CD4-positive, alpha-beta T cell treated with Interleukin-17A for 4 hours (primary cell): ENCODE measurements at regions not wholly inside any gene's neighbourhood (a gene's known extent, or its start where the extent isn't known, plus 50 kb on each side); places are given as distances from the start of the nearest gene placed in this dataset.
"Not testable (repeated sequence)": the region's sequence is repeated elsewhere in the genome, so short reads cannot be mapped to it uniquely, and the experiment has no call there.

Experiments used
- DNase-seq: peaks from one replicate; pipeline ENCODE4 v3.0.0-alpha.2; 2020; ENCODE audit warnings: mixed read lengths

DNA sequence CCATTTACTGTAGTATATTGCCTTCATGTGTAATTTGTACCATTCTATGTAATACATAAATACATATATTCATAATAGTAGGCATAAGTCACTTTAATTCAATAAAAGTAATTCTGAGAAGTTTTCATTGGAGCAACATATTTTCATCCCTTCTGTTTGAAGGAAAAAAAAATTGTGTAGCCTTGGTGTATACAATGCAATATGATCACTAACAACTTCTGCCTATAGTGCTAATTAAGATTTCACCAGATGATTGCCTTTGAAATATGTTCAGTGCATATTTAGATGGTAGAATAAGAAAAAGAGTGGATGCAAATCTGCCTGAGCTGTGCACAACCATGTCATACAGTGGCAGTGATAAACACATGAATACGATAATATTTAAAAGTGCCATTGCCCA, 996.8 kb downstream of the EFNA5 start:
- DNase-seq: no peak

DNA sequence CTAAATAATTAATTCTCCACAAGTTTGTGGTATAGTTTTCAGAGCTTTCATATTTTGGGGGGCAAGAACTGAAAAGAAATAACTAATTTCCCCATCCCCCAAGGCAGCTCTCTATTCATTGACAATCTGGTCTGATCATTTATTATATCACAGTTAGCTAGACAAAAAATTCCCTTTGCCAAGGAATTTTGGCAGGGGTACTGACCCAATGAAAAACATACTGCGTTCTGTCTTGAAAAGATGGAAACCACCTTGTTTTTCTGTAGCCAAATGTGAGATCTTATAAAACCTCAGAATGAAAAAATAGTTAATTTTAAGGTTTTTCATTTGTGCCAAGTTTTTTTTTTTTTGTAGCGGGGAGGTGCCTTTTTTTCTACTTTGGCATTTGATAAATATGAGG, 1008.9 kb downstream of the EFNA5 start:
- no peak for DNase-seq

DNA sequence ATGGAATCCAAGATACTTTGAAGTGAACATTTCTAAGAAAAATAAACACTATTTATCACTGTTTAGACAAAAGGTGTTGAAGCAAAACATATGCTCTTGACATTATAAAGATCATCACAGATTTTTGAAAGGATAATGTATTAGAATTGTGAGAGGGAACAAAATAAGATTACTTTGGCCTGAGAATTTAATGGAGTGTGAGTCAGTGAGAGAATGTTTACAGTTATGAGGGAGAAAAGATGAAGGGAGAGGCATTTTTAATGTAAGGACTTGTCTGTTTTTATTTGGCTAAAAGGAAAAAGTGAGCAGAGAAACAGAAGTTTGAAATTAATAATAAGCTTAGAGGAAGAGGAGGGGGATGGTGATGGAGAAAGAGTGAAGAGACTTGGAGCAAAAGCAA, 1010.1 kb downstream of the EFNA5 start:
- no peak for DNase-seq

DNA sequence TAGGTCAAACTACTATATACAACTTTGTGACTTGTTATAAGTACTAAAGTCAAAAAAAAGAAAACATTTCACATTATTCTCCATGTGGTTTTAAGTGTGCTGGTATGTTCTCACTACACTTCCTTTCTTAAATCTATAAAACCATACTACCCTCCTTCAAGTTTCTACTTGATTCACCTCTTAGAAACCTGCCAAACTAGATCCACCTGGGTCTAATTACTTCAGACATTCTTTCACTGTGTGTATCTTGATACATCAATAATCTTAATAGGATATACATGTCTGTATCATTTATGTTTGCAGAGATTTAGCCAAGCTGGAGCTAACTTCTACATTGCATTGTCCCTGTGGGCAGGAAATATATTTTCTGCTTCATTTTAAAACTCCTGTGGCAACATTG, 1012.6 kb downstream of the EFNA5 start:
- DNase-seq: no peak

DNA sequence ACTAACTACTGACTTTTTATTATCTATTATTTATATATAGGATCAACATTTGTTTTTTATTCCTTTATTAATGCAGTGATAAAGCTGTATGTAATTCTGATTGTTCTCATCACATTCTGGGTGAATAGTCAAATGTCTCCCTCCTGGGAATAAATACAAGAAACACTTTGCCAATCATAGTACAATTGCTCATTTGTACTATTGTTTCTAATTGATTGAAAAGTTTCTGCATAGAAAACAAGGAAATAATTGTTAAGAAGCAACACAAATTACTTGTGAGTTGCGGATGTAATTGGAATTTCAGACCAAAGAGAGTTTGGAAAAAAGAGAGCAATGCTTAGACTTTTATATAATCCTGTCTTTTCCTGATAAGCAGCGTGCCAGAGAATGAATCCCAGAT, 1013.9 kb downstream of the EFNA5 start:
- no peak for DNase-seq

DNA sequence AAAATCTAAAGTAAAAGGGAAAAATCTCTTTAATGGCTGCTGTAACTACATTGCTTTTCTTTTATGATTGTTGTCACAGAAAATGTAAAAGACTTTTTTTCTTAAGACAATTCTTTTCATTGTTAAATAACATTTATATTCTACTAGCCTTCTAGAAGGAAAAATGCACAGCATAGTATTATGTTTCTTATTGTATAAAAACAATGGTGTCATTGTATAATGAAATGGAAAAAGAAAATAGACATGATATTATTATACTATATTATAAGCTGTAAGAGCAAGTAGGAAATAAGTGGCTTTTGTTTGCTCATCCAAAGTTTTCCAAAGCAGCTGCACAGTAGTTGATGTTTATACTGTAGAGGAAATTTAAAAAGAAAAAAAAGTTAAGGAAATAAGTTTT, 1021.7 kb downstream of the EFNA5 start:
- no peak for DNase-seq

DNA sequence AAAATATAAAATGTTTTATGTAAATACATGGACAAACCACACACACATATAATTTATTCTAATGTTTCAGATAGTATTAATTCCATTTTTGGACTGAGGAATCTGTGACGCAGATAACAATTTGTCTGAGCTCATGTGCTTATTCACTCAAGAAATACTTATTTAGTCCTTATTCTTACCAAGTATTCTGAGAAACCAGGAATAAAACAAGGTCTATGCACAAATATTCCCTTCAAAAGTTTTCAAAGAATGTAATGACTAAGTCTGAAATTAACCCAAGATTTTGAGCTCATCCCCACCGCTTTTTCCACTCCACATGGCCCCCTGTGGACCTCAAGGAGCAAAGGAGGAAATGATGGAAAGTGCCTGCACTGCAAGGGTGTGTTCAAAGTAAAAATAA, 1022.3 kb downstream of the EFNA5 start:
- DNase-seq: no peak

DNA sequence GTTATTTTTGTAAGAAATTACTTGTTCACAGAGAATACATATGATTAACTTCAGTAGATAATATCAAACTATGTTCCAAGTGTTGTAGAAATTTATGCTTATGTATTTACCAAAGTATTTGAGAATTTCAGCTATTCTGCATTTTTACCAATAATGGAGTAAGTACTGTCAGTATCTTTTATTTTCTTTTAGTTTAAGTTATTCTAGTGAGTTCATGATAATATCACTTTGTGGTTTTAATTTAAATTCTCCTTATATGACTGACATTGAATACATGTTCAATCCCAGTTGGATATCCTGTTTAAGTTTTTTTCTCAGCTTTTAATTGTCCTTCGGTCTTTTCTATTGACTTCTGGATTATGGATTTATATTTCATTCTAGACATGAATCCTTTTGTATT, 1024.6 kb downstream of the EFNA5 start:
- DNase-seq: no peak

DNA sequence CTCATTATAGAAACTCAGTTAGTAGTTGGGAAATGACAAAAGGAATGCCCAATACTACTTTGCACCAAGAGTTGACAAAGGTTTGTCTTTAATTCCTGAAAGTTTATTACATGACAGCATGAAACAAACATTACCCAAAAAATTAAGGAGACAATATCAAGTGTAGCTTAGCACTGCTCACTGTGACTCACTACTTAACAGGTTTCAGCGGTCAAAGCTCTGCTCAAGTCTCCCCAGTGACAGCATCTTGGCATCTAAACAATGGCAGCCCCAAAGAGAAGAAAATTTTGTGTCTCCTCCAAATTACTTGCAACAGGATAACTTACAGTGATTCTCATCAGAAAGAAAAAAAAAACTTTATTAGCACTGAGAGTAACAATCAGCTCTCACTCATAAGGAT, 1030.2 kb downstream of the EFNA5 start:
- no peak for DNase-seq

DNA sequence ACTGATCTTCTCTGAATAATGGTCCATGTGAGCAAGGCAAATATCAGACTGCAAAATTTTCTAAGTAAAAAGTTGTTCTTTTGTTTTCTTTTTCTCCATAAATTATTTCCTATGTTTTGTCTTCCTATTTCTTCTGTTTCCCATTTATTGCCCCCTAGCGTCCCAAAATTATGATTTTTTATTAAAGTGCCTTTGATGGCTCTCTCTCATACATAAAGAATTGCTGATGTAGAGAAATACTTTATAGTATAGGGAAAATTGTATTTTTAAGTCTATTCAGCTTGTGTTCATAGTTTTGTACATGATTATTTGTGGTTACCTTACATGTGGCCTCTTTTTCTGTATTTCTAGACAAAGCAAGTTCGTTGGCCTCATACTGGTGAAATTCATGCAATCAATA, 1031.2 kb downstream of the EFNA5 start:
- no peak for DNase-seq

DNA sequence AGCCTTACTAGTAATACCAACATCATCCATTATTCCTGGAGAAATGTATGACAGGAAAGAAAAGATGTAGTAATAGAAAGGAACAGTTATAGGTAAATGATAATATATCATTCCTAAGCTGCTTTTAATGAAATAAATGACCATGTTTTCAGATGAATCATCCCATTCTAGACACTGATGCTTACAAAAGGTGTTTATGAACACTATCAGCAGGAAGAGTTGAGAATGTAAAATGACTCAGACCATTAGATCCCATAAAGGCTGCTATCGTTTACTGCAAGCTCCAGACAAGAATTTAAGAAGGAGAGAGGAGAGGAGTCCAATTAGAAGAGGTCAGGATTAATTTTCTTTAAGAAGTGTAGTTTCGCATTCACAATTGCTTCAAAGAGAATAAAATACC, 1033.5 kb downstream of the EFNA5 start:
- DNase-seq: no peak

DNA sequence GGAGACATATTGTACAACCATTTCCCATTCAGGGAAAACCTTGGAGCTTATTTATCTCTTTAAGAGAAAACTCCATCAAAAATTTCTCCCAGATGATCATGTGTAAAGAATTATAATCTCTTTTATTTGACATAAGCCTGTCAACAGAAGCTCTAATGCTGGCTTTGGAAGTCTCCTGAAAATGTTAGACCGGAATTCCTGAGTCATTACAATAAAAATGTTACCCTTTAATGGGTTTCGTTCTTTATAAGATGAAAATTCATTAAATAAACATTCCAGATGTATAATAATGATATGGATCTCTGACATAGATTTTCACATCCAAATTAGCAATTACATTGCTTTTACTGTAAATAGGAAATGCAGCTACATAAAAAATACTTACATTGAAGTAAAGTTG, 1036.4 kb downstream of the EFNA5 start:
- DNase-seq: no peak

DNA sequence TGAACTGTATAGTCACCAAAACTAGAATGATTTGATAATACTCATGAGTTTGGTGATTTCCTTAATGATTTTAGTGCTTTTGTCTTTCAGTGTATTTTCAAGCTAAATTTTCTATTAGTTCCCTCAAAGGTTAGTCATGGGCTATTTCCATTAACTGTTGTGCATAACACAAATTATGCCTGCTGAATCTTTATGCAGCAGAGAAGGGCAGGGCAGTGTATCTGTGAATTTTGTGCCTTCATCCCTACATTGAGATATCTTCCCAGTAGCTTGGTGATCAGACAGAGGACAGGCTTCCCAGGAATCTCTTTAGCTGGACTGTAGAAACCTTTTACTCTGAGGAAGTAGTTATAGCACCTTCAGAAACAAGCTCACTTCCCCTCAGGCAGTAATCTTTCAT, 1036.9 kb downstream of the EFNA5 start:
- no peak for DNase-seq

DNA sequence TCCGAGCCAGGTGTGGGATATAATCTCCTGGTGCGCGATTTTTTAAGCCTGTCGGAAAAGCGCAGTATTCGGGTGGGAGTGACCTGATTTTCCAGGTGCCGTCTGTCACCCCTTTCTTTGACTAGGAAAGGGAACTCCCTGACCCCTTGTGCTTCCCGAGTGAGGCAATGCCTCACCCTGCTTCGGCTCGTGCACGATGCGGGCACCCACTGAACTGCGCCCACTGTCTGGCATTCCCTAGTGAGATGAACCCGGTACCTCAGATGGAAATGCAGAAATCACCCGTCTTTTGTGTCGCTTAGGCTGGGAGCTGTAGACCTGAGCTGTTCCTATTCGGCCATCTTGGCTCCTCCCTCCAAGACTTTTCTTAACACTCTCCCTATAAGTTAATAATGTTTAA, 1042.3 kb downstream of the EFNA5 start:
- DNase-seq: not testable (repeated sequence)

DNA sequence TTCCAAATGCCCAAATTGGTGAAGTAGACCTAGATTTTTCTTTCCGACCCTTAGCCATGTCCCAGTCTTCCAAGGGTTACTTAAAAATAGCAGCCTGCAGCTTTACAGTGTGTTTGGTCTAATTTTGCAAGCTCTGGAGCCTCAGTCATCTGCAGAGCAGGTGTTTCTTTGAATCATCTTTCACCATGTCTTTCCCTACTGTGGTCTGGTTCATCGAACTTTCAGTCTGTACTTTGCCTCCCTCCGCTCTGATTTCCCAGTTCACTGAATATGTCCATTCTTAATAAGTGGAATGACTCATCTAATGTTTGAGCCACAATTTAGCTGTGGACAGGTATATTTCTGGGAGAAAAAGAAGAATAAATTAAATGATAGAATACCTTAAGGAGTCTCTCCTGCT, 1060.7 kb downstream of the EFNA5 start:
- DNase-seq: no peak

DNA sequence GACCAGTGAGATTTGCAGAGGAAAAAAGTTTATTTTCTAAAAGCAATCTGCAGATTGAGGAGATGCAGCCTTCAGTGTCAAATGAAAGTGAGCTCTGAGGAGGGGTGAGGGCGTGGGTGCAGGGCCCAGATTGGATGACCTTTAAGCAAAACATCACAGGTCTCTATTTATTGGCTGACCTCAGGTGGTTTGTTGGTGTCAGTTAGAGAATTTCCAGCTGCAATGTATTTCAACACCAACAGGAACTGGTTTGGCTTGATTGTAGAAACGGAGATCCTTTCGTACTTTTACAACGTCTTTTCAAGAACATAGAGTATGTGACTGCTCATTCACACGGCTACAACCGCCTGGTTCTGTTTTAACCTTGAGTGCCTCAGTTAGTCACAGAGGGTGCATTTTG, 1069.1 kb downstream of the EFNA5 start:
- no peak for DNase-seq

DNA sequence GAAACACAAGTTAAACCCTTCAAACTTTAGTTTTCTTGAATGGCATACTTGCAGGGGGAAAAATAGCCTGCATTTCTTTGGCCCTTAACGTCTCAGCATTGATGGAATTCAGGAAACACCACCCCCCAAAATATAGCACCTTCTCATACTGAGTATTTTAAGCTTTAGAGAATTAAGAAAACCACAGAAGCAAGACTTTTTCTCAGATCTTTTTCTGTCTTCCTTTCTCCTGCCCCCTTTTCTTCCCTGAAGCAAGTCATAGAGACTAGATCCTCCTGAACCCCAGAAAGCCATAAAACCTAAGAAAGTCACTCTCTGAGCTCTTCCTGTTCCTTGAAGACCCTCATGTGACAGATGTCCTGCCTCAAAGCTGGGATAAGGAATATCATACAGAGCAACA, 1069.9 kb downstream of the EFNA5 start:
- DNase-seq: no peak

DNA sequence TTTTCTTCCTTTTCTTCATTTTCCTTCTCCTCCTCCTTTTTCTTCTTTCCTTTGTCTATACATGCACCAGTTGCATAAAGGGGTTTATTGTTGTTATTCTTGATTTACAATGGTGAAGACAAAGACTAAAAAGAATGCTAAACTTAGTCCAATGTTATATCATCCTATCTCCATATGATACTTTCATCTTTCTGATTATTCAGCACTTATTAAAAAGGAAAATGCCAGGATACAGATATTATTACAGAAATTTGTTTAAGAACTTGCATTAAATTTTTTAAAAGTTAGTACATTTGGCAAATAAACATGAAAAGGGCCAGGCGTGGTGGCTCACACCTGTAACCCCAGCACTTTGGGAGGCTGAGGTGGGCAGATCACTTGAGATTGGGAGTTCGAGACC, 1074.9 kb downstream of the EFNA5 start:
- no peak for DNase-seq

DNA sequence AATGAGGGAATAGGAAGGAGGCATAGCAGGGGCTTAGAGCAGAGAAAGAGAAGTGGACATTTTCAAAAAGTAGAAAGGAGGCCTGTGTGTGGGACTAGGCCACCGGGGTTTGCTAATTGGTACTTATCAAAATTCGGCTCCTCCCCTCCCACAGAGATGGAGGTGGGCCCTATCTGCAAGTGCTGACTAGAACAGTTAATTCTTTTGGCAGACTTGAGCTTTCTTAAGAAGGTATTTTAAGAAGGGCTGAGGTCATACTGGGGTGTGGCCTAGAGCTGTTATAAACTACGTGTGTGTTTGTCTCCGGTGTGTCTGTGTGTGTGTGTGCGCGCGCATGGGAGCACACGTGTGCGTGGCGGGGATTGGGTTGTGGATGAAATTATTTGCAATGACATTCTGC, 1086.5 kb downstream of the EFNA5 start:
- no peak for DNase-seq

DNA sequence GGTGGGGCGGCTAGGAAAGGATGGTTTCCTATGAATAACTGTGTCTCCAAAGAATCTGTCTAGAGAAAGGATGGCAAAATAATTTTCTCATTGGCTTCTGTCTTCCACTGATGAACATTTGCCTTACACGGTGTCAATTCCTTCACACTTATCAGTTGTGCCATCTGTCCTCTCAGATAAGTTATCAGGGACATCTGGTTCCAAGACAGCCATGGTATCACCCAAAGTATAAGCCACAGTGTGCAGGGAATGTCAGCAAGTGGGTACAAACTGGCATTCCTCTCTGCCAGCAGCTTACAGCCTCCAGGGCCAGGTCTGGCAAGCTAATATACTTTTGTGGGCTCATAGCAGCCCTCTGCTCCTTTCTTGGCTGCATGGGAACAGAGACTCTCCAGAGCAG, 1092.0 kb downstream of the EFNA5 start:
- no peak for DNase-seq

DNA sequence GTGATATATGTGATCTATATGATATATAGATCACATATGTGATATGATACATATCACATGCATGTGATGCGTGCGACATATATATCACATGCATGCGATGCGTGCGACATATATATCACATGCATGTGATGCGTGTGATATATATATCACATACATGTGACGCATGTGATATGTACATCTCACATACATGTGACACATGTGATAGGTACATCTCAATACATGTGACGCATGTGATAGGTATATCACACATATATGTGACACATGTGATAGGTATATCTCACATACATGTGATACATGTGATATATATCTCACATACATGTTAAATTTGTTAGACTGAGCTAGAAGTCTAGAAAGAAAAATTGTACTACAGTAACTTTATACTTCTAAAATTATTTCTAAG, 1095.9 kb downstream of the EFNA5 start:
- DNase-seq: no peak

DNA sequence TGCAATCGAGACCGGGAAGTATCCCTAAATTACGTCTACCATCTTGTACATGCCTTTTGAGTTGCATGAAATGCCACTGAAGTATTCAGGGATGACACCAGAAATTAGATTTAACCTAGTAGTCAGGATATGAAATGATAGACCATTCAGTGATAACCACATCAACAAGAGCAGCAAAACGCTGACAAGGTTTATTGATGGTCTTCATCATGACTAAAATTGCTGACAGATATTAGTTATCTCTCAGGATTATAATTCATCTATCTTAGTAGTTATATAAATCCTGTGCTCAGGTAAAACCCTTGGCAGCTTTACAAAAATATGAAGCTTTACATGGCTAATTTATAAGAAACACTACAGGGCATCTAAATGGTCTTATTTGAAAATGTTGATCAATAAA, 1104.7 kb downstream of the EFNA5 start:
- no peak for DNase-seq

DNA sequence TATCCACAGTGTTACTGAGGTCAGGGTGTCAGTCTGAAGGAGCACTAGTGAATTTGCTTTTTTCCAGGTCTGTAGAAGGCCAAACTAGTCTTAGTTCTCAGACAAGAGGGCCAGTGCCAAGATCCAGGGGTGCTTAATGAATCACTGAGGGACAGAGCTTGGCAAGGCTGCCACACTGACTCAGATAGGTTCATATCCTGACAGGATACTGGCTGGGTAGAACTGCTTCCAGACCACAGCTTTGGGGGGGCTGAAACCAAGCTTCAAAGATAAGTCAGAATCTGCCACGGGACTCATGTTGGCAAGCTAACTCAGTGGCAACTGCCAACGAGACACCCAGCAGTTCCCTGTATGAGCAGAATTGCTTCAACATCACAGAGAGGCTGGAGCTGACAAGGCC, 1125.4 kb downstream of the EFNA5 start:
- no peak for DNase-seq

DNA sequence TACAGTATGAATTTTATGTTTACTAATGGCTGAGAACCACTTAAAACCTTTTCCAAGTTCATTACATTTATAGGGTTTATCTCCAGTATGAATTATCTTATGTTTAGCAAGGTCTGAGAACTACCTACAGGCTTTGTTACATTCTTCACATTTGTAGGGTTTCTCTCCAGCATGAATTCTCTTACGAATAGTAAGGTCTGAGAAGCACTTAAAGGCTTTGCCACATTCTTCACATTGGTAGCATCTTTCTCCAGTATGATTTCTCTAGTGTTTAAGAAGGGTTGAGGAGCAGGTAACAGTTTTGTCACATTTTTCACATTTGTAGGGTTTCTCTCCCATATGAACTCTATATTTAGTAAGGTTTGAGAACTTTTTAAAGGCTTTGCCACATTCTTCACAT, 1127.4 kb downstream of the EFNA5 start:
- DNase-seq: no peak

DNA sequence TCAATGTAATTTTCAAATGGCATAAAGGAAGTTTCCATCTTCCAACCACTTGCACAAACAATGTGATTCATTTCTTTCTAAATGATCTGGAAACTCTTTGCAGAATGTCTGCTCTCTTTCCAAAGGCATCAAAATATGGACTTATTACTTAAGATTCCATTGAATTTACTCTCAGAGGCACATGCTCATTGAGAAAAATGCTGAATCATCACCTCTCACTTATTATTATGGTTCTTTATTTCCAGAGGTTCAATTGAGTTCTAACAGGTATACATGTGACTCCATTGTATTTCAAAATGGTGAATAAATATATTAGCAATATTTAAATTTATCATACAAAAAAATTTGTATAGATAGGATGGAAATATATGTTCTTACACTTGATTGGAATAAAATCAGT, 1140.6 kb downstream of the EFNA5 start:
- DNase-seq: no peak

DNA sequence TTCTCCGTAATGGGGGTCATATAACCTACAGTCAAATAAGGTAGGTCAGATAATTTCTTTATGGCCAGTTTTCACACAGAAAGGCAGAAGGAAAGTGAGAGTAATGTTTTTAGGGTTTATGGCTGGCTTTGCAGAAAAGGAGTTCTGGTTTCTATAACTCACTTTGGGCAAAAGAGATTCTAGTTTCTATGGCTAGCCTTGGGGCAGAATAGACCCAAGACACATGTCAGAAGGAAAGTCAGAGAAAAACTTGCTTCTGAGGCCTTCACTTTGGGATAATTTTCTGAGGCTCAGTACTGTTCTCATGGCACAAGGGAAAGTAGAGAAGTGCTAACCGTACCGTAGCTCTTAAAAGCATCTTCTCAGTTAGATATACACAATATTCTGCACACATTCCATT, 1145.3 kb downstream of the EFNA5 start:
- no peak for DNase-seq
